GM12878 (cell line): ENCODE measurements at regions not wholly inside any gene's neighbourhood (a gene's known extent, or its start where the extent isn't known, plus 50 kb on each side); places are given as distances from the start of the nearest gene placed in this dataset.

Experiments
- CEBPB ChIP-seq, 2 experiments: fragments of 150-350 bp in 1 of 2; IDR thresholded peaks; 2 replicates each; pipeline ENCODE4 v1.6.1; 2012 to 2014; ENCODE audit warnings: low read depth in 2 of 2, low read length in 2 of 2, borderline replicate concordance in 1 of 2, inconsistent platforms in 1 of 2
- CREM ChIP-seq: IDR thresholded peaks from 2 replicates; pipeline ENCODE4 v1.6.1; 2014; ENCODE audit warnings: antibody characterized with exemption, low read depth
- EZH2 ChIP-seq: IDR thresholded peaks from 2 replicates; pipeline ENCODE4 v1.6.1; 2012; ENCODE audit warnings: low read depth, mild to moderate bottlenecking, control low read depth, inconsistent platforms, low read length, borderline replicate concordance; ENCODE audit not compliant: control insufficient read depth
- GABPA ChIP-seq: IDR thresholded peaks from 2 replicates; pipeline ENCODE4 v1.6.1; 2014; ENCODE audit warnings: antibody characterized with exemption, low read depth, mild to moderate bottlenecking, inconsistent platforms
- RFX5 ChIP-seq: IDR thresholded peaks from 2 replicates; pipeline ENCODE4 v1.6.1; 2011; ENCODE audit warnings: low read depth, low read length, improper control_type of control experiment
- TCF7 ChIP-seq: IDR thresholded peaks from 2 replicates; pipeline ENCODE4 v1.6.1; 2014; ENCODE audit warnings: antibody characterized with exemption, borderline replicate concordance
- TF ChIP-seq, protein P1 (sequence below): IDR thresholded peaks from 2 replicates; pipeline ENCODE4 v1.6.1; 2011; ENCODE audit warnings: low read depth, mild to moderate bottlenecking, low read length, moderate library complexity, borderline replicate concordance; ENCODE audit errors: extremely low read depth
- TF ChIP-seq, protein P2 (sequence below), 3 experiments: IDR thresholded peaks in 2 of 3; conservative IDR thresholded peaks in 1 of 3; 2 replicates each; pipeline ENCODE4 v1.5.1; 2011; ENCODE audit warnings: low read depth in 3 of 3, low read length in 3 of 3, mild to moderate bottlenecking in 3 of 3, control low read depth in 2 of 3, moderate library complexity in 2 of 3, inconsistent platforms in 1 of 3, mixed read lengths in 1 of 3; ENCODE audit not compliant: control insufficient read depth in 2 of 3, insufficient read depth in 1 of 3; ENCODE audit errors: extremely low read depth in 1 of 3
- TF ChIP-seq, protein P3 (sequence below): fragments of 450-650 bp; formaldehyde crosslinking; IDR thresholded peaks from 2 replicates; pipeline ENCODE4 v1.4.0; 2020; ENCODE audit warnings: mild to moderate bottlenecking, moderate library complexity

DNA sequence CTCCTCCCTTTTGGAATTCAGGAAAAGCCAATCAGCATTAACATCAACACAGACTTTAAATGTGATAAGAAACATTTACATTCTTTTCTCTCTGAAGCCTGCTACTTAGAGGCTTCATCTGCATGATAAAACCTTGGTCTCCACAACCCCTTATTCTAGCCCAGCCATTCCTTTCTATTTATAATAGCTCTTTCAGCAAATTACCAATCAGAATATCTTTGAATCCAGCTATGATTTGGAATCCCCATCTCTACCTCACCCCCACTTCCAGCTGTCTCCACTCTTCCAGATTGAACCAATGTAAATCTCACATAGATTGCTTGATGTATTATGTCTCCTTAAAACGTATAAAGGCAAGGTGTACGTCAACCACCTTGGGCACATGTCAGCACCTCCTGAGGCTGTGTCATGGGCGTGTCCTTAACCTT lies 139.7 kb downstream of the TUSC7 start:
- TF ChIP-seq RFX5 (no peak), TCF7 (no peak), EZH2 (no peak), CREM (no peak), CEBPB (IDR thresholded peaks at IDR 0.05; ENCODE audit: borderline replicate concordance in 1 of 2, low read depth in 2 of 2, low read length in 2 of 2) (no peak), GABPA (no peak)
- TF ChIP-seq, protein P1, sequence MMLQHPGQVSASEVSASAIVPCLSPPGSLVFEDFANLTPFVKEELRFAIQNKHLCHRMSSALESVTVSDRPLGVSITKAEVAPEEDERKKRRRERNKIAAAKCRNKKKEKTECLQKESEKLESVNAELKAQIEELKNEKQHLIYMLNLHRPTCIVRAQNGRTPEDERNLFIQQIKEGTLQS = no peak
- TF ChIP-seq, protein P2, sequence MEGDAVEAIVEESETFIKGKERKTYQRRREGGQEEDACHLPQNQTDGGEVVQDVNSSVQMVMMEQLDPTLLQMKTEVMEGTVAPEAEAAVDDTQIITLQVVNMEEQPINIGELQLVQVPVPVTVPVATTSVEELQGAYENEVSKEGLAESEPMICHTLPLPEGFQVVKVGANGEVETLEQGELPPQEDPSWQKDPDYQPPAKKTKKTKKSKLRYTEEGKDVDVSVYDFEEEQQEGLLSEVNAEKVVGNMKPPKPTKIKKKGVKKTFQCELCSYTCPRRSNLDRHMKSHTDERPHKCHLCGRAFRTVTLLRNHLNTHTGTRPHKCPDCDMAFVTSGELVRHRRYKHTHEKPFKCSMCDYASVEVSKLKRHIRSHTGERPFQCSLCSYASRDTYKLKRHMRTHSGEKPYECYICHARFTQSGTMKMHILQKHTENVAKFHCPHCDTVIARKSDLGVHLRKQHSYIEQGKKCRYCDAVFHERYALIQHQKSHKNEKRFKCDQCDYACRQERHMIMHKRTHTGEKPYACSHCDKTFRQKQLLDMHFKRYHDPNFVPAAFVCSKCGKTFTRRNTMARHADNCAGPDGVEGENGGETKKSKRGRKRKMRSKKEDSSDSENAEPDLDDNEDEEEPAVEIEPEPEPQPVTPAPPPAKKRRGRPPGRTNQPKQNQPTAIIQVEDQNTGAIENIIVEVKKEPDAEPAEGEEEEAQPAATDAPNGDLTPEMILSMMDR (IDR thresholded peaks at IDR 0.05 in 2 of 3, conservative IDR thresholded peaks at IDR 0.05 in 1 of 3; ENCODE audit: control insufficient read depth in 2 of 3, extremely low read depth in 1 of 3, insufficient read depth in 1 of 3, low read depth in 3 of 3, low read length in 3 of 3) = no peak
- TF ChIP-seq, protein P3, sequence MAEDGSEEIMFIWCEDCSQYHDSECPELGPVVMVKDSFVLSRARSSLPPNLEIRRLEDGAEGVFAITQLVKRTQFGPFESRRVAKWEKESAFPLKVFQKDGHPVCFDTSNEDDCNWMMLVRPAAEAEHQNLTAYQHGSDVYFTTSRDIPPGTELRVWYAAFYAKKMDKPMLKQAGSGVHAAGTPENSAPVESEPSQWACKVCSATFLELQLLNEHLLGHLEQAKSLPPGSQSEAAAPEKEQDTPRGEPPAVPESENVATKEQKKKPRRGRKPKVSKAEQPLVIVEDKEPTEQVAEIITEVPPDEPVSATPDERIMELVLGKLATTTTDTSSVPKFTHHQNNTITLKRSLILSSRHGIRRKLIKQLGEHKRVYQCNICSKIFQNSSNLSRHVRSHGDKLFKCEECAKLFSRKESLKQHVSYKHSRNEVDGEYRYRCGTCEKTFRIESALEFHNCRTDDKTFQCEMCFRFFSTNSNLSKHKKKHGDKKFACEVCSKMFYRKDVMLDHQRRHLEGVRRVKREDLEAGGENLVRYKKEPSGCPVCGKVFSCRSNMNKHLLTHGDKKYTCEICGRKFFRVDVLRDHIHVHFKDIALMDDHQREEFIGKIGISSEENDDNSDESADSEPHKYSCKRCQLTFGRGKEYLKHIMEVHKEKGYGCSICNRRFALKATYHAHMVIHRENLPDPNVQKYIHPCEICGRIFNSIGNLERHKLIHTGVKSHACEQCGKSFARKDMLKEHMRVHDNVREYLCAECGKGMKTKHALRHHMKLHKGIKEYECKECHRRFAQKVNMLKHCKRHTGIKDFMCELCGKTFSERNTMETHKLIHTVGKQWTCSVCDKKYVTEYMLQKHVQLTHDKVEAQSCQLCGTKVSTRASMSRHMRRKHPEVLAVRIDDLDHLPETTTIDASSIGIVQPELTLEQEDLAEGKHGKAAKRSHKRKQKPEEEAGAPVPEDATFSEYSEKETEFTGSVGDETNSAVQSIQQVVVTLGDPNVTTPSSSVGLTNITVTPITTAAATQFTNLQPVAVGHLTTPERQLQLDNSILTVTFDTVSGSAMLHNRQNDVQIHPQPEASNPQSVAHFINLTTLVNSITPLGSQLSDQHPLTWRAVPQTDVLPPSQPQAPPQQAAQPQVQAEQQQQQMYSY (CRISPR knock-in tag) = no peak
